ENCODE measurements at regions not wholly inside any gene's neighbourhood (a gene's known extent, or its start where the extent isn't known, plus 50 kb on each side); places are given as distances from the start of the nearest gene placed in this dataset.

DNA sequence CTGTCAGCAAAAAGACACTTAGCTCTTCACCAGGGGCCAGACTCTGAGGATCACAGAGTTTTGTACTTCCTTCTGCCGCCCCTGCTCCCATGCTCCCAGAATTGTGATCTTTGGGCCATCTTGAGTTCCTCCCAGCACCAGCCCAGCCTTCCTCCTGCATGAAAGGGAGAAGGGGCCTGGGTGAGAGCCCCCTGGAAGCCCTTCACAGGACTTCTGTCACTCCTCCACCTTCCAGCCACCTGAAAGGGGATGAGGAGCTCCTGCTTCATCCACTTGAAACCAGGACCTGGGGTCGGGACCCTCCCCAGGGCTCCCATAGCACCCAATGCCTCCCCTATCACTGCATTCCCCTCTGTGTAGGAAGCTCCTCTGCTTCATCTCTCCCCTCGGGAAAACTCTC lies 174.2 kb downstream of the BUD13 start:
- DNase-seq (ENCODE audit: low spot score), result no peak

GRCh38 chr11:116598036-116598435 lies 174.8 kb downstream of the BUD13 start:
- no peak for DNase-seq (ENCODE audit: low spot score)

DNA sequence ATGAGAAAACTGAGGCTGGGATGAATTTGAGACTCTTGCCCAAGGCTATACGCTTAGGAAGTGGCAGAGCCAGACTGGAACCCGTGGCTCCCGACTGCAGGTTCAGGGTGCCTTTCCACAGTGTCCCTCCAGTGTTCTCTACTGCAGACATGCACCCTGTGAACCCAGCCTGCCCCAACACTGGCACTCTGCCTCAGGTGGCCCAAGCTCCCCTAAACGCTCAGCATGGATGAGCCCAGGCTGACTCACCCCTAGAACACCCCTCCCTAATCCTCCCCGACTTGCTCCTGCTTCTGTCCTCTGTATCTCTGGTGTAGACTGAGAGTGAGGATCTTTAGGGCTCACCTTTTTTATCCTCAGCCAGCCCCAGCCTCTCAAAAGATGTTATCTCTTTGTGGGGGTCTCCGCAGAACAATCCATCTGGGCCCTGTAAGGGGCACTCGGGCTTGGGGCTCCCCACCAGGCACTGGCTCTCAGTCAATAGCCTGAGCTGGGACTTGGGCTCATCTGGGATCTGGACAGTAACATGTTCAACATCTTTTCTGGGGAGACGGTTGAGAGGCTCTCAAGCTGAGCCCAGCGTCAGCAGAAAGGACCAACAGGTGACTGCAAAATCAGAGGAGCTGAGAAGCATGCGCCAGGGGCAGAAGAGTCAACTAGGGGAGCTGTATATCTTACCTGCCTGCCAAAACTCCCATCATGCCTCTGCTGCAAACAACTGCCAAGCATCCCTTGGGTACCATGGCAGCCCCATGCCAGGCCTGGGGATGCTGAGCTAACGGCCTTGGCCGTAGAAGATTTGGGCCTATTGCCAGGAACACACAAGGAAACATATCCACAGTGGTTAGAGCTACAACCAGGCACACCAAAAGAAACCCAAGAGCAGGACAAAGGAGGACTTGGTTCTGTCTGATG lies 176.2 kb downstream of the BUD13 start:
- DNase-seq (ENCODE audit: low spot score), result no peak

- no peak for DNase-seq (ENCODE audit: low spot score)
Measured at GRCh38 chr11:116595305-116595880, 177.4 kb downstream of the BUD13 start.

GRCh38 chr11:116590844-116591570 lies 181.8 kb downstream of the BUD13 start:
- no peak for DNase-seq (ENCODE audit: low spot score)

- DNase-seq (ENCODE audit: low spot score), result no peak
Measured at GRCh38 chr11:116589402-116589801, 183.4 kb downstream of the BUD13 start.

DNA sequence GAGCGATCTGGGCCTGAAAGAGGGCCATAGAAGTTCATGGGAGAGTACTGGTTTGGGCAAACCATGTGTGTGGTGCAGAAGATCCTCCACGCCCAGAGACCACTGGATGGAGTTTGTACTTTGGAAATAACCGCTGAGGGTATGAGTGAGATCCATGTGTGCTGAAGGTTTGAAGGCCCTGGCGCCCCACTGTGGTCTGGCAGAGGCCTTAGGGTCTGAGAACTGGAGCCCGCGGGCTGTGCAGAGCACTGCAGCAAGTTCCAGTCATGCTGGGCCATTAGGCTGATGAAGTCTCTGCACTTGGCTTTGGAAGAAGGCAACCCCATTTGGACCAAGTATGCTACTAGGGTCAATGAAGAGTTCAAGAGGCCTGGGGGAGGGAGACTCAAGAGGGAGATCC lies 186.4 kb downstream of the BUD13 start:
- no peak for DNase-seq (ENCODE audit: low spot score)

DNA sequence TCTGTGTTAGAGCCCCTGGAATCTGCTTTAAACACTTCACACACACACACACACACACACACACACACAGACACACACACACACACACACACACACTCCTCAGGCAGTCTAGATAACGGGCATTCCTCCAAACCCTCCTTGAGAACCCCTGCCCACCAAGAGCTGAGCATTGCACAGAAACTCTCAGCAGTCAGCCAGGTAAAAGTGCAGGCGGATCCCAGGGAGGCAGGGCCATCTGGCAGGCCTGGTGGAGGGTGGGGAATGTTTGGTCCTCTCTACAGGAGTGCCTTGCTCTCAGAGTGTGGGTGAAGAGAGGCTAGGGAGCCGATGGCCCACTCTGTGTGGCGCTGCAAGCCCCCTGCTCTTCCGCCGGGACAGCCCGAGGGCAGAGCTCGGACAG lies 190.2 kb downstream of the BUD13 start:
- no peak for DNase-seq (ENCODE audit: low spot score)

DNA sequence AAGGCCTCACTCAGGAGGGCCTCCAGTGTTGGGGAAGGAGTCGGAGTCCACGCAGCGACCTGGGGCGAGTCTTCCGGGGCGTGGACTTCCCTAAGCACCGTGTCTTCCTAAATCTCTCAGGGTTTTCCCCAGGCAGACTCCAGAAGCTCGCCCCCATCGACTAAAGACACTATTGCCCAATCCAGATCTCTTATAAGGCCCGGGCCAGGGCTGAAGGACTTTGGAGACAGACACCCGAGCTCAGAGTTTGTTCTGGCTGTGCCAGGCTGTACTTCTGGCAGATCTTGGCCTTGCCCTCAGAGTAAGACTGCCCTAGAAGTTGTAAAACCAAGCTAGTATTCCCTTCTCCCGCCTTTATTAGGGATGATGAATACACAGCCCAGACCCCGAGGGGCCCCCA lies 191.4 kb downstream of the BUD13 start:
- DNase-seq (ENCODE audit: low spot score), result no peak

- peak; percentile 38 for DNase-seq (ENCODE audit: low spot score)
Measured at GRCh38 chr11:116580799-116581198, 192.0 kb downstream of the BUD13 start.

- DNase-seq (ENCODE audit: low spot score), result peak; percentile 35
Measured at GRCh38 chr11:116579857-116580727, 192.7 kb downstream of the BUD13 start.

DNA sequence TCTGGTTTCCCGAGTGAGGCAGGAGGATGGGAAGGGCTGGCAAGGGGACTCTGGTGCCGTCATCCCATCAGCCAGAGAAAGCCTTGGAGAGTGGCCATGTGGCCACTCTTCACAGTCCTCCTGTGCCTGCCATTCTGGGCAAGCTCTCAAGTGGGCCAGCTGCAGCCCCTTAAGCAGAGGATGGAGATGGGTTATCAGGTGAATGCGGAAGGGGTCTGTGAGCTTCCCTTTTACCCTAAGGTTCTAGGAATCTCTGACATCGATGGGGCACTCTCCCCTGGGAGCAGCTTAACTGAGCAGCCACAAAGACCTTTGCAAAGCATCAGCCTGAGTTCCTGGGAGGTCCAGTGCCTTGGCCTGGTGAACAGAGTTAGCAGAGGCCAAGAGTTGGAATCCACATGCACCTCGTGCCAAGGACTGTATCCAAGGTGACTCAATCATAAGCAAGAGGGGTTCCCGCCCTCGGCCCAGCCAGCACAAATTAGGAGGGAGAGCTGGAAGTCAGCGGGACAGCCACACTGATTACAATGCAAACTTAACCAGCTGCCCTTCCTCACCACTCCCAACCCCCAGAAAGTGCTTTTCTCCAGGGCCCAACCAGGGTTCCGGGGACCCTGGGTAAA lies 193.6 kb downstream of the BUD13 start:
- no peak for DNase-seq (ENCODE audit: low spot score)

- DNase-seq (ENCODE audit: low spot score), result no peak
Measured at GRCh38 chr11:116577956-116578355, 194.8 kb downstream of the BUD13 start.

GRCh38 chr11:116577273-116577672 lies 195.5 kb downstream of the BUD13 start:
- no peak for DNase-seq (ENCODE audit: low spot score)

- no peak for DNase-seq (ENCODE audit: low spot score)
Measured at GRCh38 chr11:116576526-116576925, 196.3 kb downstream of the BUD13 start.

GRCh38 chr11:116567721-116568242 lies 205.0 kb downstream of the BUD13 start:
- DNase-seq (ENCODE audit: low spot score), result no peak

DNA sequence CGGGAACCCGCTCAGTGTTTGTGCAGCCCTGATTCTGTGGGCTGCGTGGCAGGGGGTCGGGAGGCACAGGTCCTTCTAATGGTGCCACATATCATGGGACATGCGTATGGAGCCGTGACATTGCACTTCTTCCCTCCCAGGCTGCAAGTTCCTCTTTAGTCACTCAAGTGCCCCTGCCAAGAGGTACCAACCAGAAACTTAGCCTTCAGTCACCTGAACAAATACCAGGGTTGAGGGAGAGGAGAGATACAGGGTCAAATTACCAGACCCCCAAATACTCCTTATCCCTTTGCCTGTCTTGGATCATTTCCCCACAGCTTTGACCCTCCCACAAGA lies 209.1 kb downstream of the BUD13 start:
- no peak for DNase-seq (ENCODE audit: low spot score)

DNA sequence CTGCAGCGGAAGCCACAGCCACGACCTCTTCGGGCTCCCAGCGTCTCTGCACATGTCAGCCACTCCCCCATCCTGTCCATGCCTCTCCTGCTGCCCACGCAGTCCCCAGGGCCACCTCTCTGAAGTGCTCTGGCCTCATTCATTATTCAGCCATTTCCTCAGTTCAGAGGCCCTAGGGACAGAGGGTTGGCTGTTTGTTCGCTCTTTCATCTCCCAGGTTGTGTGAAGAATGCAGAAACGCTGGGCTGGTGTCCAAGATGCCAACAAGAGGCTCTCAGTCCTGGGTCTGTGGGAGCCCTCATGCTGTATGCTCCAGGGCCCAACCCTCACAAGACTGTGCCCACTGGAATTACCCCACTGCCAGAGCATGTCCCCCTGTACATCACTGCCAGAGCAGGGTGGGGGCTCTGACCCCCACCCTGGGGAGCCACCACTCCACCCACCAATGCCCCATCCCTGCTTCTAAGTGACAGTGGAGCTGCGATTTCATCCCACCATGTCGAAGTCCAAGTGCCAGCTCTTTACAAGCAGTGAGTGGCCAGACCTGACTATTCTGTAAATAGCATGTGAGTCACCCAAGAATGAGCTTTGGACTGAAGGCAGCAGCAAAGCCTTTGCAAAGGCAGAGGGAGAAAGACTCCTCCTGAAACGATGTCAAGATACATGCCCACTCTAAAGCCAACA lies 209.6 kb downstream of the BUD13 start:
- peak; percentile 59 for DNase-seq (ENCODE audit: low spot score)

- no peak for DNase-seq (ENCODE audit: low spot score)
Measured at GRCh38 chr11:116560589-116560988, 212.2 kb downstream of the BUD13 start.

DNA sequence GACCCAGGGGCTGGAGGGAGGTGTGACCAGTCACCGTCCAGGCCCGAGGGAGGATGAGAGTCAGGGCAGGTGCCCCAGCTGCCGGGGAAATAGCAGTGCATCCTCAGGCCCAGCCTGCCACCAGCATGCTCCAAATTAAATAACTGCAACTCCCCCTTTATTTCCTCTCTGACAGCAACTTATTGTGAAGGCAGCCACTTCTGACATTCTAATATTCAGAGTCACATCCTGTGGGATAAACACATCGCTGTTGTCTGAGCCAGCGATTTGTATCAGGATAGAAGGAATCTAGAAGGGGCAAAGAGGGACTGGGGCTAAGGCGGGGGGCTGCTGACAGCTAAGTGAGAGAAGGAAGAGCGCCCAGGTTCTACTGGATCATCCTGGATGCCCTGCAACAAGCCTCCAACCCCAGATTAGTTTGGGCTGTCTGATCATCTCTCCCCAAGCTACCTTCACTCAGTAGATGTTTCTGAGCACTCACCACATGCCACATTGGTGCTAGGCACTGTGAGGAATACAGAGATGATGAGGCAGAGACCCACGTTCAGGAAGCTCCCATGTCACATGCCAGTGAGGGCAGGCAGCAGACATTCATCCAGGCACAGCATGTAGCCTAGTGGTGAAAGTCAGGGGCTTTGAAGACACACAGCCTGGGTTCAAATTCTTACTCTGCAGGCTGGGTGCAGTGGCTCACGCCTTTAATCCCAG lies 214.1 kb downstream of the BUD13 start:
- peak; percentile 45 for DNase-seq (ENCODE audit: low spot score)

All from GM03348 (cell line).